SK-N-SH (cell line): ENCODE measurements at regions not wholly inside any gene's neighbourhood (a gene's known extent, or its start where the extent isn't known, plus 50 kb on each side); places are given as distances from the start of the nearest gene placed in this dataset.

Source experiments
- CTCF ChIA-PET: fragments of 300-600, 350-600 bp; formaldehyde crosslinking; extraction: SDS; loops from one replicate; lab custom pipeline; 2021; lab: Yijun Ruan, JAX
- POLR2A ChIA-PET: fragments of 350-600 bp; sonication (Branson Sonifier 250); formaldehyde crosslinking; extraction: SDS; loops from one replicate; lab custom pipeline; 2020; ENCODE audit warnings: antibody characterized with exemption, inconsistent platforms; lab: Yijun Ruan, JAX
- DNase-seq: peaks from one replicate; pipeline ENCODE4 v3.0.0; 2012
- H2AFZ ChIP-seq: fragments of 200-600 bp; sonication (generic); 2 replicates; pipeline ENCODE4 v1.8.1; 2016; ENCODE audit warnings: antibody characterized with exemption, mild to moderate bottlenecking, low read depth
- H3F3A ChIP-seq: fragments of 200-600 bp; sonication (generic); replicated peaks from 2 replicates; pipeline ENCODE3; 2016; ENCODE audit warnings: antibody characterized with exemption, mild to moderate bottlenecking; ENCODE audit not compliant: insufficient read depth
- H3K27ac ChIP-seq, 2 experiments: fragments of 200-500 bp in 1 of 2; fragments of 200-600 bp in 1 of 2; sonication (Bioruptor generic) in 1 of 2; sonication (generic), shearing (Covaris generic) in 1 of 2; 2 replicates each; pipeline versions ENCODE4 v1.5.1 to v1.6.1; 2014 to 2016; ENCODE audit warnings: low read depth in 2 of 2, inconsistent platforms in 1 of 2, low read length in 1 of 2, mild to moderate bottlenecking in 1 of 2, mixed read lengths in 1 of 2
- H3K27me3 ChIP-seq: fragments of 200-600 bp; sonication (generic), shearing (Covaris generic); 2 replicates; pipeline ENCODE4 v1.6.1; 2016; ENCODE audit warnings: mixed run types; ENCODE audit not compliant: insufficient read depth
- H3K36me3 ChIP-seq, 2 experiments: fragments of 200-500 bp in 1 of 2; fragments of 200-600 bp in 1 of 2; sonication (Bioruptor generic) in 1 of 2; sonication (generic) in 1 of 2; replicated peaks in 1 of 2; 2 replicates each; pipeline versions ENCODE3 to v1.5.1; 2014 to 2016; ENCODE audit warnings: low read length in 1 of 2, mild to moderate bottlenecking in 1 of 2; ENCODE audit not compliant: insufficient read depth in 2 of 2, control insufficient read depth in 1 of 2
- H3K4me1 ChIP-seq, 2 experiments: fragments of 200-500 bp in 1 of 2; fragments of 200-600 bp in 1 of 2; sonication (Bioruptor generic) in 1 of 2; sonication (generic), shearing (Covaris generic) in 1 of 2; 2 replicates each; pipeline versions ENCODE4 v1.5.1 to v1.6.1; 2014 to 2016; ENCODE audit warnings: low read depth in 1 of 2, low read length in 1 of 2, mixed run types in 1 of 2; ENCODE audit not compliant: insufficient read depth in 2 of 2, control insufficient read depth in 1 of 2
- H3K4me2 ChIP-seq: fragments of 200-600 bp; sonication (generic), shearing (Covaris generic); 2 replicates; pipeline ENCODE4 v1.6.1; 2017; ENCODE audit warnings: mixed run types
- H3K4me3 ChIP-seq, 2 experiments: fragments of 200-500 bp in 1 of 2; fragments of 200-600 bp in 1 of 2; sonication (Bioruptor generic) in 1 of 2; sonication (generic), shearing (Covaris generic) in 1 of 2; 2 replicates each; pipeline versions ENCODE4 v1.5.1 to v1.8.1; 2014 to 2016; ENCODE audit warnings: low read depth in 2 of 2, inconsistent platforms in 1 of 2, low read length in 1 of 2, mild to moderate bottlenecking in 1 of 2, mixed read lengths in 1 of 2, moderate library complexity in 1 of 2
- H3K79me2 ChIP-seq: fragments of 200-600 bp; sonication (generic); 2 replicates; pipeline ENCODE4 v1.8.1; 2017; ENCODE audit warnings: mild to moderate bottlenecking; ENCODE audit not compliant: insufficient read depth
- H3K9ac ChIP-seq: fragments of 200-600 bp; sonication (generic); 2 replicates; pipeline ENCODE4 v1.6.1; 2017; ENCODE audit warnings: mixed run types
- H3K9me2 ChIP-seq: fragments of 200-600 bp; sonication (generic); 2 replicates; pipeline ENCODE4 v1.6.1; 2017; ENCODE audit warnings: mixed run types
- H3K9me3 ChIP-seq: fragments of 200-600 bp; sonication (generic); 2 replicates; pipeline ENCODE4 v1.6.1; 2017; ENCODE audit warnings: mixed run types, mild to moderate bottlenecking, moderate library complexity
- H4K20me1 ChIP-seq: fragments of 200-600 bp; sonication (generic); 2 replicates; pipeline ENCODE4 v1.6.1; 2017; ENCODE audit warnings: mild to moderate bottlenecking, mixed run types; ENCODE audit not compliant: insufficient read depth
- CHD2 ChIP-seq: fragments of 150-350 bp; IDR thresholded peaks from 2 replicates; pipeline ENCODE4 v1.6.1; 2018; ENCODE audit warnings: low read length; ENCODE audit not compliant: partially characterized antibody
- FOSL2 ChIP-seq: IDR thresholded peaks from 2 replicates; pipeline ENCODE4 v1.4.0; 2012; ENCODE audit warnings: low read depth, mild to moderate bottlenecking, moderate library complexity, borderline replicate concordance
- FOXJ3 ChIP-seq: sonication (generic); formaldehyde crosslinking; IDR thresholded peaks from 2 replicates; pipeline ENCODE4 v1.5.1; 2020; ENCODE audit warnings: mild to moderate bottlenecking, missing genetic modification reagents
- GABPA ChIP-seq: IDR thresholded peaks from 2 replicates; pipeline ENCODE4 v1.4.0; 2012; ENCODE audit warnings: low read depth, mild to moderate bottlenecking
- GATA2 ChIP-seq: sonication (generic); formaldehyde crosslinking; IDR thresholded peaks from 2 replicates; pipeline ENCODE4 v1.5.0; 2020; ENCODE audit warnings: mild to moderate bottlenecking, missing genetic modification reagents
- JUND ChIP-seq: IDR thresholded peaks from 2 replicates; pipeline ENCODE4 v1.4.0; 2012
- MXI1 ChIP-seq: IDR thresholded peaks from 2 replicates; pipeline ENCODE4 v1.6.1; 2012; ENCODE audit warnings: mild to moderate bottlenecking, low read depth, low read length, improper control_type of control experiment
- NFIC ChIP-seq: IDR thresholded peaks from 2 replicates; pipeline ENCODE4 v1.4.0; 2012; ENCODE audit warnings: borderline replicate concordance
- NRF1 ChIP-seq: IDR thresholded peaks from 2 replicates; pipeline ENCODE4 v1.6.1; 2012; ENCODE audit warnings: low read depth, mild to moderate bottlenecking, low read length
- POLR2AphosphoS5 ChIP-seq: IDR thresholded peaks from 2 replicates; pipeline ENCODE4 v1.6.1; 2012; ENCODE audit warnings: low read depth, low read length
- RXRA ChIP-seq: IDR thresholded peaks from 2 replicates; pipeline ENCODE4 v1.4.0; 2012; ENCODE audit warnings: low read depth, mild to moderate bottlenecking, borderline replicate concordance
- SIN3A ChIP-seq: IDR thresholded peaks from 2 replicates; pipeline ENCODE4 v1.6.1; 2012; ENCODE audit warnings: low read depth, mild to moderate bottlenecking, low read length, moderate library complexity, borderline replicate concordance
- SMC3 ChIP-seq: IDR thresholded peaks from 2 replicates; pipeline ENCODE4 v1.6.1; 2012; ENCODE audit warnings: low read depth, low read length, improper control_type of control experiment
- TAF1 ChIP-seq: IDR thresholded peaks from 2 replicates; pipeline ENCODE4 v1.6.1; 2012; ENCODE audit warnings: low read depth, mild to moderate bottlenecking, low read length, moderate library complexity, borderline replicate concordance
- TEAD4 ChIP-seq: IDR thresholded peaks from 2 replicates; pipeline ENCODE4 v1.4.0; 2012; ENCODE audit warnings: mild to moderate bottlenecking, borderline replicate concordance; ENCODE audit not compliant: insufficient read depth
- USF1 ChIP-seq: IDR thresholded peaks from 2 replicates; pipeline ENCODE4 v1.4.0; 2012; ENCODE audit warnings: low read depth, borderline replicate concordance
- WGBS: methylation state at CpG from one replicate; pipeline ENCODE4 v1.1.6; 2017; ENCODE audit warnings: low lambda C conversion rate; 5-methylcytosine and 5-hydroxymethylcytosine counted together
- TF ChIP-seq, protein P1 (sequence below): IDR thresholded peaks from 2 replicates; pipeline ENCODE4 v1.6.1; 2012; ENCODE audit warnings: mild to moderate bottlenecking, low read depth, low read length, moderate library complexity

- no peak overlapping the region for H2AFZ ChIP-seq
- H3K9me3 ChIP-seq = no peaks in the 10 kb centered on the region
- WGBS = 53% methylated on average over 2 of the region's 2 CpGs
- no peaks in the 10 kb centered on the region; the same call in 1 of the 2 replicates for H3K79me2 ChIP-seq
- ChIA-PET POLR2A (no interaction called here), CTCF (interaction anchor here (0.7 kb wide), 1 partner anchor 63 kb away, joined by 3 read pairs; no protein-coding TSS in a partner anchor)
- H3K4me1 ChIP-seq = no peaks in the 10 kb centered on the region
- no peaks in the 10 kb centered on the region for H3K27me3 ChIP-seq
- no peak for DNase-seq
- no peaks in the 10 kb centered on the region for H3K36me3 ChIP-seq
- H3K27ac ChIP-seq = no peak overlapping the region
- no peaks in the 10 kb centered on the region for H4K20me1 ChIP-seq
- no peaks in the 10 kb centered on the region for H3K9me2 ChIP-seq
- no peak overlapping the region for H3K4me2 ChIP-seq
- no peak overlapping the region for H3K4me3 ChIP-seq
- no peaks in the 10 kb centered on the region for H3F3A ChIP-seq
- no peak overlapping the region for H3K9ac ChIP-seq
- TF ChIP-seq NFIC = no peak
- TF ChIP-seq TEAD4 = no peak
- TF ChIP-seq POLR2AphosphoS5 = no peak
- TF ChIP-seq FOSL2 = no peak
- TF ChIP-seq TAF1 = no peak
- no peak for TF ChIP-seq USF1
- TF ChIP-seq SIN3A = no peak
- no peak for TF ChIP-seq MXI1
- no peak for TF ChIP-seq CHD2
- TF ChIP-seq FOXJ3 = no peak
- TF ChIP-seq RXRA = no peak
- TF ChIP-seq NRF1 = no peak
- no peak for TF ChIP-seq JUND
- TF ChIP-seq, protein P1, sequence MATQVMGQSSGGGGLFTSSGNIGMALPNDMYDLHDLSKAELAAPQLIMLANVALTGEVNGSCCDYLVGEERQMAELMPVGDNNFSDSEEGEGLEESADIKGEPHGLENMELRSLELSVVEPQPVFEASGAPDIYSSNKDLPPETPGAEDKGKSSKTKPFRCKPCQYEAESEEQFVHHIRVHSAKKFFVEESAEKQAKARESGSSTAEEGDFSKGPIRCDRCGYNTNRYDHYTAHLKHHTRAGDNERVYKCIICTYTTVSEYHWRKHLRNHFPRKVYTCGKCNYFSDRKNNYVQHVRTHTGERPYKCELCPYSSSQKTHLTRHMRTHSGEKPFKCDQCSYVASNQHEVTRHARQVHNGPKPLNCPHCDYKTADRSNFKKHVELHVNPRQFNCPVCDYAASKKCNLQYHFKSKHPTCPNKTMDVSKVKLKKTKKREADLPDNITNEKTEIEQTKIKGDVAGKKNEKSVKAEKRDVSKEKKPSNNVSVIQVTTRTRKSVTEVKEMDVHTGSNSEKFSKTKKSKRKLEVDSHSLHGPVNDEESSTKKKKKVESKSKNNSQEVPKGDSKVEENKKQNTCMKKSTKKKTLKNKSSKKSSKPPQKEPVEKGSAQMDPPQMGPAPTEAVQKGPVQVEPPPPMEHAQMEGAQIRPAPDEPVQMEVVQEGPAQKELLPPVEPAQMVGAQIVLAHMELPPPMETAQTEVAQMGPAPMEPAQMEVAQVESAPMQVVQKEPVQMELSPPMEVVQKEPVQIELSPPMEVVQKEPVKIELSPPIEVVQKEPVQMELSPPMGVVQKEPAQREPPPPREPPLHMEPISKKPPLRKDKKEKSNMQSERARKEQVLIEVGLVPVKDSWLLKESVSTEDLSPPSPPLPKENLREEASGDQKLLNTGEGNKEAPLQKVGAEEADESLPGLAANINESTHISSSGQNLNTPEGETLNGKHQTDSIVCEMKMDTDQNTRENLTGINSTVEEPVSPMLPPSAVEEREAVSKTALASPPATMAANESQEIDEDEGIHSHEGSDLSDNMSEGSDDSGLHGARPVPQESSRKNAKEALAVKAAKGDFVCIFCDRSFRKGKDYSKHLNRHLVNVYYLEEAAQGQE = no peak
- TF ChIP-seq GABPA = no peak
- TF ChIP-seq GATA2 (CRISPR knock-in tag) = no peak
- no peak for TF ChIP-seq SMC3
These were observed 1381.5 kb upstream of the WWC1 start for GRCh38 chr5:166909926-166910325.
